ENCODE measurements at regions not wholly inside any gene's neighbourhood (a gene's known extent, or its start where the extent isn't known, plus 50 kb on each side); places are given as distances from the start of the nearest gene placed in this dataset.

DNA sequence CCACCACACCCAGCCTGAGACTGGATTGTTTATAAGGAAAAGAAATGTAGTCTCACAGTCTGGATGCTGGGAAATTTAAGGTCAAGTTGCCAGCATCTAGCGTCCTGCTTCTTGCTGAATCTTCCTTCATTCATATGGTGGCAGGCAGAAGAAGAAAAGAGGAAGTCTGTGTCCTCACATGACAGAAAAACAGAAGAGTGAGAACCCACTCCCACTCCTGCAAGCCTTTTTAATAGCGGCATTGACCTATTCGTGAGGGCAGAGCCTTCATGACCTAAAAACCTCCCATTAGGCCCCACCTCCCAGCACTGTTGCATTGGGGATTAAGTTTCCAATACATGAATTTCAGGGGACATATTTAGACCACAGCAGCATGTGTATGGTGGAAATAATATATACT is 160.8 kb upstream of the BMP2 start:
- Histone ChIP-seq H3K4me3 (no peak overlapping the region), H3K9me3 (replicated peaks in 1 of 11) (peaks cover 0 to 13% (median 0%) of the 10 kb centered on the region in 11 experiments; a peak in 6 of 22 replicates), H3K4me2 (0 out of 22 replicates have a peak overlapping the region, but pooled peaks of 1 of the 11 experiments have one; percentile 15), H3K27me3 (no peaks in the 10 kb centered on the region), H4K20me1 (no peaks in the 10 kb centered on the region), H3K27ac (no peak overlapping the region), H3K4me1 (no peaks in the 10 kb centered on the region), H3K36me3 (no peaks in the 10 kb centered on the region), H3K9ac (no peak overlapping the region)
- TF ChIP-seq Cebpa-rat (IDR thresholded peaks at IDR 0.05): no peak

DNA sequence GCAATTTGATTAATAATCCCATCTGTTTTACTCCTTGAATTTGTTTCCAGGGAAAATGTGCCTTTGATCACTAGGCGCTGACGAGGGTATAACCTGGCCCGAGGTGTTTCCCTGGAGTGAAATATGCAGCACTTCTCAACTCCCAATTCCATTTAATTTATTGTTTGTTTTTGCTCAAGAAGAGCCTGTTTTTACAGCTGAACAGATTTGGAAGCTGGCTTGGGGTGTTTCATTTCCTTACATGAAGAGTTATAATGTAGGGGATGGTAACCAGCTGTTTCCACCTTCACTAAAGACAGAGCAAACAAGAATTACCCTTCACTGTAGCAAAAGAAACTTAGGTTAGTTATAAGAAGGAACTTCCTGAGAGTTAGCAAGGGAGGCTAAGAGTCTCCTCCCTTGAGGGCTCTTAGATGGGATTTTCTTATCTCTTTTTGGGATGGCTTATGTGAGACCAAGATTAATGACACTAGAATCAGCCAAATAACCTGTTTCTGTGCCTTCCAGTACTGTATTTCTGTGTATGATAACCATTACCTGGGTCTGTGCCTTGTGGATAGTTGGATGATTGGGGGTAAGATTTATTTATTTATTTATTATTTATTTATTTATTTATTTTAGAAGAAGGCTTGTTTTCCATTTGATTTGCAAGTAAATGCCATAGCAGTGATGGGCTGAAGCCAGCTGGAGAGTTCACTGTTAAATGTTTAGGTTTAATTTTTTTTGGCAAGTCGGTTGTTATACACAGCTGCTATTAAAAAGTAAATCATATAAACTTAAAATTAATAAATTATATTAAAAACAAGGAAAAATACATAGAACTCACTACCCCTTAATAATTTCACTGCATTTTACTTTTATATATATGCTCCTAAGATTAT is 162.2 kb upstream of the BMP2 start:
- Histone ChIP-seq H3K27ac (no peak overlapping the region), H3K9me3 (replicated peaks in 1 of 11) (0 out of 22 replicates have a peak, but pooled peaks cover 0 to 4% (median 0%) of the 10 kb centered on the region in 11 experiments), H3K4me3 (no peak overlapping the region), H3K4me2 (no peak overlapping the region), H3K36me3 (no peaks in the 10 kb centered on the region), H4K20me1 (no peaks in the 10 kb centered on the region), H3K9ac (no peak overlapping the region), H3K4me1 (peaks cover 3 to 8% (median 5%) of the 10 kb centered on the region in 10 experiments; a peak in 18 of 20 replicates), H3K27me3 (no peaks in the 10 kb centered on the region)
- no peak for TF ChIP-seq Cebpa-rat (IDR thresholded peaks at IDR 0.05)

DNA sequence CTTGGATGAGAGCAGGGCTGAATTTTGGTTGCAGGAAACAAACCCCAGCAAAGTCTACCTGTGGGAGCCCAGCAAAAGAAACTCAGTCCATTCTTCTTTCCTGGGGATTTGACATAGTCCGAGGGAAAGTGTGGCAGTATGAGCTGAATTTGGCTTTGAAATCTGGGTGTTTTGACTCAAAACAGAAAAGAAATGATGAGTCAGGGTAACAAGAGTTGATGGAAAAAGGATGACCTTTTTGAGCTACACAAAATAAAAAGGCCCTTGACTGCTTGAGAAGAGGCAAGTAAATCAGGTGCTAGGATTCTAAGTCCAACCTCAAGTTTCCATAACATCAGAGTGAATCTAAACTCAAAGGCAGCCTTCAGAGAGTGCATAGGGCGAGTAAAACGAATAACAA is 163.3 kb upstream of the BMP2 start:
- Histone ChIP-seq H3K4me2 (no peak overlapping the region), H3K36me3 (no peaks in the 10 kb centered on the region), H3K9ac (no peak overlapping the region), H3K4me1 (peaks cover 13 to 19% (median 16%) of the 10 kb centered on the region in 10 experiments; a peak in 18 of 20 replicates), H3K4me3 (no peak overlapping the region), H3K27me3 (no peaks in the 10 kb centered on the region), H3K27ac (no peak overlapping the region), H4K20me1 (no peaks in the 10 kb centered on the region), H3K9me3 (replicated peaks in 1 of 11) (peaks cover 0 to 4% (median 0%) of the 10 kb centered on the region in 11 experiments; a peak in 1 of 22 replicates)
- no peak for TF ChIP-seq Cebpa-rat (IDR thresholded peaks at IDR 0.05)

DNA sequence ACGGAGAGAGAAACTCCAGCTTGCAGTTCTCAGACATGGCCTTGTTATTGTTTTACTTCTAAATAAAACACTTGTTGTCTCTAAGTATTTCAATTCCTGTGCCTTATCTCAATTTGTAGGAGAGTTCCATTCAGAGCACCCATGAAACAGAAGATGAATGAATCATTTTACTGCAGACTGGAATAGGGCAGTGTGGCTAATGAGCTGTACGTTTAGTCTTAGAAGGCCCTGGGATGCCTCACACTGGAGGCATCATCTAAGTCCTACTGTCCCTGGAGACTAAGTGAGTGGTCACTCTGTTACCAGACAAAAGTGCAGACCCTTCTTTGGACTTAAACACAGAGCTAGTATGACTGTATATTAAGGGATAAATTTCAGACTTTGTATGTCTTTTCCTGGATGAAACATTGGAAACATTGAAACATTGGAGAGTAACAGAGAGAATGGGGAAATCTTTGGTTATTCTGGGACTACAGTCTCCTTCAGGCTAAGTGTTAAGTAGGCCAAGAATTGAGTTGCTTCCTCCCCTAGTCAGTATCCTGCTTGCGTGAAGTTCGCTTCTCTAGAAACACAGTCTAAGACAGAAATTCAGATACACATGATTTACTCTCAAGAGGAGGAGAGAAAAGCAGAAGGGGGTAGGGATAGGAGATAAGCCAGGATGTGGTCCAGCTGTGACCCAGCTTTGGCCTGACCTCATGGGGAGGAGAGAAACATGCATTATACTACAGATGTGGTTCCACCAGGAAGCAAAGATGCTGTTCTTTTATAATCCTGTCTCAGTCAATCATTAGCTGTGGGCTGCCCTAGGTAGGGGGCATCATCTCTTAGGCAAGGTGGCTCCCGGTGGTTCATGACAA is 167.4 kb upstream of the BMP2 start:
- no peaks in the 10 kb centered on the region for H3K36me3 ChIP-seq
- peaks cover 14 to 55% (median 48%) of the 10 kb centered on the region in 10 experiments; a peak in 18 of 20 replicates for H3K4me1 ChIP-seq
- H3K9ac ChIP-seq: no peak overlapping the region
- H3K27me3 ChIP-seq: no peaks in the 10 kb centered on the region
- H3K4me2 ChIP-seq: peak overlapping the region; percentile 28 to 71 (median 44); a peak in 21 of 22 replicates
- no peak for TF ChIP-seq Cebpa-rat (IDR thresholded peaks at IDR 0.05)
- H3K9me3 ChIP-seq (replicated peaks in 1 of 11): no peaks in the 10 kb centered on the region; a peak in 1 of 22 replicates
- H3K27ac ChIP-seq: no peak overlapping the region
- no peak overlapping the region for H3K4me3 ChIP-seq
- H4K20me1 ChIP-seq: no peaks in the 10 kb centered on the region

DNA sequence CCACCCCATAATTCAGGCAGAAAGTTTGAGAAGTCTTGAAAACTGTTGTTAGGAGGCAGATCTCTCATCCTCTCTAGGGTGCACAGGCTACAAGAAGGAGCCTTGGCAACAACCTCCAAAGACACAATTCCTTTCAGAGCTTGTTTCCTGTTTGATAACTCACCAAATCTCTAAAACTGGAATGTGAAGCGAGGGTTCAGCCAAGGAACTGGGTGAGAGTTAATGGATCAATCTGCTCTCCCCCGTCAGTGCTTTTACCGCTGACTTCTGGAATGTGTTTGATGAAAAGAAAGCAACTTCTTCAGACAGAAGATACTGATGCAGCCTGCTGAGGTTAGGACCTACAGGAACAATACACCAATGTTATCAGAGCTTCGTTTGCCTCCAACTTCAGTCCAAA is 171.8 kb upstream of the BMP2 start:
- no peak overlapping the region for H3K27ac ChIP-seq
- no peaks in the 10 kb centered on the region for H3K27me3 ChIP-seq
- H3K9me3 ChIP-seq (replicated peaks in 1 of 11): peaks cover 0 to 30% (median 12%) of the 10 kb centered on the region in 11 experiments; a peak in 17 of 22 replicates
- no peaks in the 10 kb centered on the region for H4K20me1 ChIP-seq
- H3K4me3 ChIP-seq: peak overlapping the region in 2 of 10 experiments; percentile 6 to 23; a peak in 2 of 20 replicates
- peak overlapping the region in 1 of 11 experiments; percentile 2; a peak in 2 of 22 replicates for H3K9ac ChIP-seq
- H3K4me1 ChIP-seq: peaks cover 13 to 59% (median 48%) of the 10 kb centered on the region in 10 experiments; a peak in 18 of 20 replicates
- no peak for TF ChIP-seq Cebpa-rat (IDR thresholded peaks at IDR 0.05)
- no peaks in the 10 kb centered on the region for H3K36me3 ChIP-seq
- H3K4me2 ChIP-seq: peak overlapping the region; percentile 14 to 84 (median 59); a peak in 20 of 22 replicates

DNA sequence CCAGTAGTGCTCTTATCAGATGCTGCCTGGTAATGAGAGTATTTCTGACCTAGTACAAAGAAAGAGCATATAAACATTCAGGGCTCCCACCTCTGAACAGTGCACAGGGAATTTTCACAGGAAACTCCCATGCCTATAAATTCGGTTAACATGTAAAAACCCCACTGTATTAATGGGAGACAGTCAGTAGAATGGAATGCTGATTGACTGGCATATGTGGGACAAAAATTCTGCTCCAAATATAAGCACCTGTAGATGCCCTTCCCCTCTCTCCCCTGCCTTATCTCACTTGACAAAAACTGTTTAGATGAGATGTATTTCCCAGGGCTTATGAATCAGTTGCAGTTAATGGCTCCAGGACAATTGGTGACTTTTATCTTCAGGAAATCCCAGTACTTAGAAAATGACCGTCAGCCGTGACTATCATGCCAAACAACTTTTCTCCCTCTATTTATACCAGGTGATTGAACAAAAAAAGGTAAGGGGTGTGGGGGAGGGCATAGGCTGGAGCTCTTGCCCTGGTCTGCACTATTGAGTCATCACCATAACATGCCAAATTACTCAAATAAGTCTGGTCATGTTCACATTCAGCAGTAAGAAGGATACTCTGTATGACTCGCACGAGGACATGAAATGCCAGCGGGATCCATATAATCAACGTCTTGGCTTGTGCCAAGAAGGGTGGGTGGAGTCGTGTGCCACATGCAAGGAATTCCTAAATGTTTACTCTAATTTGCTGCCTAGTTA is 176.4 kb upstream of the BMP2 start:
- no peak overlapping the region for H3K4me2 ChIP-seq
- no peaks in the 10 kb centered on the region for H3K36me3 ChIP-seq
- no peaks in the 10 kb centered on the region for H4K20me1 ChIP-seq
- H3K9ac ChIP-seq: no peak overlapping the region
- no peak overlapping the region for H3K27ac ChIP-seq
- peaks cover 0 to 42% (median 26%) of the 10 kb centered on the region in 11 experiments; a peak in 18 of 22 replicates for H3K9me3 ChIP-seq (replicated peaks in 1 of 11)
- no peaks in the 10 kb centered on the region for H3K27me3 ChIP-seq
- TF ChIP-seq Cebpa-rat (IDR thresholded peaks at IDR 0.05): no peak
- peaks cover 0 to 20% (median 12%) of the 10 kb centered on the region in 10 experiments; a peak in 15 of 20 replicates for H3K4me1 ChIP-seq
- H3K4me3 ChIP-seq: no peak overlapping the region

DNA sequence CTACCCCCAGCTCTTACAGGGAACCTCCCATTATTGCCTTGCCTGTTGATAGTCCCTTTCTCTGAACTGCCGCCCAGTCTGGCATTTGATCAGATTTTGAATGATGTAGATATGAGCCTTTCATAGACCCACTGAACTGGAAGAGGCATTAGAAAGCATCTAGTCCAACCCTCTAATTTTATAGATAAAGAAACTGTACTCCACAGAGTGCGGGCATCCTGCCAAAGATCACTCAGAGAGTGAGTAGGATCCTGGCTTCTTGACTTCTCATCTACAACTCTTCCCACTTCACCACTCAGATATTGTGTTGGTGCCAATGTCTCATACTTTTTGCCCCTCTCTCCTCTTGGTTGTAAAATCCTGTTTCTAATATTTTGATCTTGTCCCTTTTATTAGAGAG is 179.2 kb upstream of the BMP2 start:
- no peak for TF ChIP-seq Cebpa-rat (IDR thresholded peaks at IDR 0.05)
- Histone ChIP-seq H3K27ac (no peak overlapping the region), H3K4me1 (peaks cover 0 to 10% (median 4%) of the 10 kb centered on the region in 10 experiments; a peak in 10 of 20 replicates), H3K4me3 (no peak overlapping the region), H4K20me1 (no peaks in the 10 kb centered on the region), H3K9me3 (replicated peaks in 1 of 11) (peaks cover 0 to 30% (median 18%) of the 10 kb centered on the region in 11 experiments; a peak in 18 of 22 replicates), H3K9ac (no peak overlapping the region), H3K36me3 (no peaks in the 10 kb centered on the region), H3K27me3 (no peaks in the 10 kb centered on the region), H3K4me2 (no peak overlapping the region)

DNA sequence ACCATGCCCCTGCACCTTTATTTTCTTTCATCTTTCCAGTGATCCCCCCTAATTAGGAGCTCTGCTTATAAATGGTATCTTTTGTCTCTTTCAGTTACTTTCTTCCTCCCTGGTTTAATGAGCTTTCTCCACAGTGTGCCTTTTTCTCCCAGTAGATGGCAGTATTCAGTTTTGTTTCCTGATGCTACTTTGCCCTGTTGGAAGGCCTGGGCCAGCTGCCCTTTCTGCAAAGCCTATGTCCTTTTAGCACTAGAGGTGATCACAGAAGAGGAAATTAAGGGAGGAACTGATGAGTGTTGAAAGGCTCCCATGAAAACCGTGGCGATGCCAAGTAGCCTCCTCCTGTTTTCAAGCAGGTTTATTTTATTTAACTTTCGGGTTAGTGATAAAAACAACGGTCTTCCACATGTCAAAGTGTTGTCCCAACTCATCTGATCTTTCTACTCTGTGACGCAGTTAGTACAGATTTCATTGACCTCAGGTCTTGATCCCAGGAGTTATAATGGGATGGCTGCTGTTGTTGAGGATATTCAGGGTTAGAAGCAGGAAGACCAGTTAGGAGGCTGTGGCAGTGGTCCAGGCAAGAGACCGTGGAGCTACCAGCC is 184.2 kb upstream of the BMP2 start:
- Histone ChIP-seq H3K4me2 (peak overlapping the region in 6 of 11 experiments; percentile 14 to 33 (median 23); a peak in 7 of 22 replicates), H3K4me1 (peaks cover 0 to 16% (median 6%) of the 10 kb centered on the region in 10 experiments; a peak in 10 of 20 replicates), H3K36me3 (no peaks in the 10 kb centered on the region), H3K4me3 (no peak overlapping the region), H3K27ac (no peak overlapping the region), H3K9ac (no peak overlapping the region), H3K27me3 (no peaks in the 10 kb centered on the region), H4K20me1 (no peaks in the 10 kb centered on the region), H3K9me3 (replicated peaks in 1 of 11) (peaks cover 0 to 10% (median 6%) of the 10 kb centered on the region in 11 experiments; a peak in 12 of 22 replicates)
- no peak for TF ChIP-seq Cebpa-rat (IDR thresholded peaks at IDR 0.05)

All from BLaER1 treated with 17β-estradiol and CSF1 and Interleukin-3, amounts not matched to agents 10 nM and 100 nM (cell line).